ENCODE measurements at regions not wholly inside any gene's neighbourhood (a gene's known extent, or its start where the extent isn't known, plus 50 kb on each side); places are given as distances from the start of the nearest gene placed in this dataset.
A peak's percentile ranks its signal among the peaks of the same experiment; 100 is the strongest.
"Not testable (repeated sequence)": the region's sequence is repeated elsewhere in the genome, so short reads cannot be mapped to it uniquely, and the experiment has no call there.

GRCh38 chr1:234770924-234771540, 161.1 kb upstream of the IRF2BP2 start:
- no peak for DNase-seq

- DNase-seq, result no peak
Measured at GRCh38 chr1:234769986-234770795, 160.2 kb upstream of the IRF2BP2 start.

GRCh38 chr1:234769284-234769985, 159.5 kb upstream of the IRF2BP2 start:
- no peak for DNase-seq

- DNase-seq, result no peak
Measured at GRCh38 chr1:234768569-234769283, 158.7 kb upstream of the IRF2BP2 start.

GRCh38 chr1:234768171-234768568, 158.2 kb upstream of the IRF2BP2 start:
- DNase-seq, result no peak

GRCh38 chr1:234765672-234766071, 155.7 kb upstream of the IRF2BP2 start:
- no peak for DNase-seq

- DNase-seq, result no peak
Measured at GRCh38 chr1:234765181-234765580, 155.2 kb upstream of the IRF2BP2 start.

- DNase-seq, result no peak
Measured at GRCh38 chr1:234763910-234764309, 153.9 kb upstream of the IRF2BP2 start.

GRCh38 chr1:234763367-234763766, 153.4 kb upstream of the IRF2BP2 start:
- peak in 1 of 2 experiments; percentile 24 for DNase-seq

- not testable (repeated sequence) for DNase-seq
Measured at GRCh38 chr1:234762127-234762526, 152.1 kb upstream of the IRF2BP2 start.

GRCh38 chr1:234760303-234760723, 150.3 kb upstream of the IRF2BP2 start:
- DNase-seq, result no peak

- DNase-seq, result no peak
Measured at GRCh38 chr1:234759888-234760287, 149.9 kb upstream of the IRF2BP2 start.

- DNase-seq, result no peak
Measured at GRCh38 chr1:234758851-234759250, 148.9 kb upstream of the IRF2BP2 start.

GRCh38 chr1:234756857-234757256, 146.9 kb upstream of the IRF2BP2 start:
- DNase-seq, result no peak

GRCh38 chr1:234756066-234756774, 146.2 kb upstream of the IRF2BP2 start:
- no peak for DNase-seq

GRCh38 chr1:234755449-234755863, 145.5 kb upstream of the IRF2BP2 start:
- peak; percentile 67 to 80 for DNase-seq

- no peak for DNase-seq
Measured at GRCh38 chr1:234753979-234754378, 144.0 kb upstream of the IRF2BP2 start.

GRCh38 chr1:234752927-234753326, 142.9 kb upstream of the IRF2BP2 start:
- DNase-seq, result no peak

GRCh38 chr1:234751678-234752077, 141.7 kb upstream of the IRF2BP2 start:
- no peak for DNase-seq

GRCh38 chr1:234750922-234751627, 141.1 kb upstream of the IRF2BP2 start:
- no peak for DNase-seq

- DNase-seq, result no peak
Measured at GRCh38 chr1:234748713-234749112, 138.7 kb upstream of the IRF2BP2 start.

- no peak for DNase-seq
Measured at GRCh38 chr1:234748066-234748465, 138.1 kb upstream of the IRF2BP2 start.
